ENCODE measurements at regions not wholly inside any gene's neighbourhood (a gene's known extent, or its start where the extent isn't known, plus 50 kb on each side); places are given as distances from the start of the nearest gene placed in this dataset.
"Not testable (repeated sequence)": the region's sequence is repeated elsewhere in the genome, so short reads cannot be mapped to it uniquely, and the experiment has no call there.

DNA sequence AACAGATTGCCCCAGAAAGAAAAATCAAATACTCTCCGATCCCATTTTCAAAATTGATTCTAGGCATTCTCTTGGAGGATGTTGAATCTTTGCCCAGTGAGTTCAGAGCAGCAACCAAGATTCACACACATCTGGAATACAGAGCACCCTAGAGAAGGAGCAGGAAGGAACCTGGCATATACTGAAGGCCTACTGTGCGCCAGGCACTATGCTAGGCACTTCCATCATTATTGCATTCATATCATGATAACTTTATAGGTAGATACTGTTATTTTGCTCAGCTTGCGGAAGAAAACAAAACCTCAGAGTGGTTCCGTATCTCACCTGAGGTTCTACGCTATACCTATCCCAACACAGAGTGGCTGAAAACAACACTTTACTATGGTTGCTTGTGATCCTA is 160.3 kb upstream of the SERTAD2 start:
- DNase-seq (ENCODE audit: low spot score): no peak
- ATAC-seq: no peak
- intact Hi-C loops (cut with DNase I): no loop called here

DNA sequence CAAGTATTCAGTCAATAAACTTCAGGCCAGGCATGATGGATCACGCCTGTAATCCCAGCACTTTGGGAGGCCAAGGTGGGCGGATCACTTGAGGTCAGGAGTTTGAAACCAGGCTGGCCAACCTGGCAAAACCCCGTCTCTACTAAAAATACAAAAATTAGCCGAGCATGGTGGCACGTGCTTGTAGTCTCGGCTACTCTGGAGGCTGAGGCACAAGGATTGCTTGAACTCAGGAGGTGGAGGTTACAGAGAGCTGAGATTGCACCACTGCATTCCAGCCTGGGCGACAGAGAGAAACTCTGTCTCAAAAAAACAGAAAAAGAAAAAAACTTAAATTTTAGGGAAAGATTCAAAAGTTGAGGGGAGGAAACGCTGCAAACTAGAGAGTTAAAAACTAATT is 162.8 kb upstream of the SERTAD2 start:
- DNase-seq (ENCODE audit: low spot score); ATAC-seq; intact Hi-C loops (cut with DNase I): not testable (repeated sequence)

DNA sequence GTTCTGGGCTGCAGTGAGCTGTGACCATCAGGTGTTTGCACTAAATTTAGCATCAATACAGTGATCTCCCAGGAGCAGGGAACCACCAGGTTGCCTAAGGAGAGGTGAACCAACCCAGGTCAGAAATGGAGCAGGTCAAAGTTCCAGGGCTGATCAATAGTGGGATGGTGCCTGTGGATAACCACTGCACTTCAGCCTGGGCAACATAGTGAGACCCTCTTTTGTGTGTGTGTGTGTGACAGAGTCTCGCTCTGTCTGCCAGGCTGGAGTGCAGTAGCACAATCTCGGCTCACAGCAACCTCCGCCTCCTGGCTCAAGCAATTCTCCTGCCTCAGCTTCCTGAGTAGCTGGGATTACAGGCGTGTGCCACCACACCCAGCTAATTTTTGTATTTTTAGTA is 163.7 kb upstream of the SERTAD2 start:
- intact Hi-C loops (cut with DNase I): no loop called here
- ATAC-seq (no peak), DNase-seq (ENCODE audit: low spot score) (no peak)

- DNase-seq (ENCODE audit: low spot score) (no peak), ATAC-seq (no peak)
- intact Hi-C loops (cut with DNase I): no loop called here
Measured at GRCh38 chr2:64818664-64819060, 164.9 kb upstream of the SERTAD2 start.

DNA sequence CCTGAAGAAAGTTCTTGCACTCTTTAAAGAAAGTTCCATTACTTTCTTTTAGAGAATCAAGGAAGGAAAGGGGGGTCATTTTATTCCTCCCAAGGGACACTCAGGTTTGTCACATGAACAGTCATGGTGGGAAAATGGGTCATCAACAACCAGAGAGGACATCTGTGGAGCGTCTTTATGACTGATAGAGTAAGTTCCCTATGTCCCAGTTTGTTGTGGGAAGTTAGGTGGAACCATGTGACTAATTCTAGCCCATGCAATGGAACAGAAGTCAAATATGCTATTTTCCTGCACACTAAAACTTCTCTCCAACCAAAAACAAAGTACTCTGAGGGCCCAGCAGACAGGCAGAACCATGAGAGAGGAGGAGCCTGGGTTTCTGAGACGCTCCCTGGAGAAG is 165.6 kb upstream of the SERTAD2 start:
- intact Hi-C loops (cut with DNase I): no loop called here
- DNase-seq (ENCODE audit: low spot score): no peak
- ATAC-seq: peak; percentile 46

DNA sequence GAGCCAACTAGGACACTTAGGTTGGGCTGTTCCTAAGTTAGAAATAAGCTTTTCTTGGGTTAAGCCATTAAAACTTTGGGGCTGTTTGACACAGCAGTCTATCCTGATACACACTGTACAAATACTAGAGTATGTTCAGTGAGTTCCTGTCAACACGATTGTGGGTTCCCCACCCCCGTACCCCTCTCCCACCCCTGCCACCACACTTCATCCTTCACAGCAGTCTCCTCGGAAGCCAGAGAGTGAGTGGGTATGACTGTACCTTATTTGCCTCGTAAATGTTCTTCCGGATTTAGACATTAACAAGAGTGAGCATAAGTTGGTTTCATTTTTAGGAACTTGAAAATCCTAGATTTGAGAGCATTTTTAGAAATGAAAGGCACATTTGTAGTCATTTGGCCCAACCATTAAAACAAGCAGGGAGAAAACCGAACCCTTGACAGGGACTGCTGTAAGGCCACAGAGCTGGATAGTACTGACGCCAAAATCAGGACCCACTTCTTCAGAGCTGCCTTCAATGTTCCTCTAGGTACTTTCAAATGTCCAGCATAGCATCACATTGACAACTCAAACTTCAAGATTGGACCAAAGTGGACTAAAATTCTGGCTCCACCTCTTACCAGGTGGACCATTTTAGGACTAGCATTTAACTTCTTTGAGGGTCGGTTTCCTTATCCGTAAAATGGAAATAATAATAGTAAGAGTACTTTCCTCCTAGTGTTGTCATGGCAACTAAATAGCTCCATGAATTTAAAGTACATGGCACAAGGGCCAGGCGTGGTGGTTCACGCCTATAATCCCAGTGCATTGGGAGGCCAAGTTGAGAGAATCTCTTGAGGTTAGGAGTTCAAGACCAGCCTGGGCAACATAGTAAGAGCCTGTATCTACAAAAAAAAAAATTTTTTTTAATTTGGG is 166.3 kb upstream of the SERTAD2 start:
- DNase-seq (ENCODE audit: low spot score): no peak
- intact Hi-C loops (cut with DNase I): no loop called here
- ATAC-seq: peak; percentile 55

- ATAC-seq: no peak
- intact Hi-C loops (cut with DNase I): no loop called here
Measured at GRCh38 chr2:64820901-64821300, 167.2 kb upstream of the SERTAD2 start.

DNA sequence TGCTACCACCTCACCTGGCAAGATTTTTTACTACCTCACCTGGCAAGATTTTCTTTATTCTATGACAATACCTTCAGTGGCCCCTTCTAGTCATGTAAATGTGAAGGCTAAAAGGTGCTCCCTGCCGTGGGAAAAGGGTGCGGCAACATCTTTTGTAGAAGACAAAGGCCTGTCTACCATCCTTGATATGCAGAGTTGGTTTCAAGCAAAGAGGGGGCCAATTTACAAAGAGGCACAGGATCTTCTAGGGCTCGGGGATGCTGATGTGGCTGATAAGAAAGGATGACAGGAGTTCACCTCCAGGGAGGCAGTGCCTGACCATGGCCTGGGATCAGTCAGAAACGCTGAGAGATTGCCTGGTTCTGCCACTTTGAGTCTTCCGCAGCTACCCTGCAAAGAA is 165.4 kb upstream of the SLC1A4 start:
- ATAC-seq (no peak), DNase-seq (ENCODE audit: low spot score) (no peak)
- intact Hi-C loops (cut with DNase I): no loop called here

More at GRCh38 chr2:64820901-64821300, 167.2 kb upstream of the SERTAD2 start:
- no peak for DNase-seq (ENCODE audit: low spot score)

DNA sequence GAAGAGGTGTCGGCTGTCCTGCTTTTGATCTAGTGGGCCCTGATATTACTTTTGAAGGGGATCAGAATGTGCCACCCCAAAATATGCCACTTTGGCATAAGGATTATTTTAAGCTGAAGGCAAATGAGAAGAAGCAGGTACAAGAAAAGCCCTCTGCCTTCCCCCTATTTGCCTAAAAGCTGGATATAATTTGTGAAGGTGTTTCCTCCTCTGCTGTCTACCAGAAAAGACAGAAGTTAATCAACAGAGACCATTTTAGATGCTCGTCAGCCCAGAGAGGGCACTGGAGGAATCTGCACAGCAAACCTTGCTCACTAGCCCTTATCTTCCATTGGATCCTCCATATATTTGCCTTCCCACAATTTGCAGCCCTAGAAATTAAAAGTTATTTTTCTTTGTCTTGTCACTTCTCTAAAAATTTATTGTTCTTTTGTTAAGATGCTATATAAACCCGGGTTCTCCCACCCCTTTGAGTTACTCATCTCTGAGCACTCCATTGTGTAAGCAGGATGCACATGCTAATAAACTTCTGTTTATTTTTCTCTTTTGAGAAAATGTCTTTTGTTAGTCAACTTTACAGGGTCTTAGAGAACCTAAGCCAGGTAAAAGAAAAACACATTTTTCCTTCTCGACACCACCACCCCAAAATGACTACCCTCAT is 163.2 kb upstream of the SLC1A4 start:
- DNase-seq (ENCODE audit: low spot score): no peak
- ATAC-seq: no peak
- intact Hi-C loops (cut with DNase I): no loop called here

- intact Hi-C loops (cut with DNase I): no loop called here
- ATAC-seq: no peak
- DNase-seq (ENCODE audit: low spot score): no peak
Measured at GRCh38 chr2:64826703-64827102, 162.5 kb upstream of the SLC1A4 start.

DNA sequence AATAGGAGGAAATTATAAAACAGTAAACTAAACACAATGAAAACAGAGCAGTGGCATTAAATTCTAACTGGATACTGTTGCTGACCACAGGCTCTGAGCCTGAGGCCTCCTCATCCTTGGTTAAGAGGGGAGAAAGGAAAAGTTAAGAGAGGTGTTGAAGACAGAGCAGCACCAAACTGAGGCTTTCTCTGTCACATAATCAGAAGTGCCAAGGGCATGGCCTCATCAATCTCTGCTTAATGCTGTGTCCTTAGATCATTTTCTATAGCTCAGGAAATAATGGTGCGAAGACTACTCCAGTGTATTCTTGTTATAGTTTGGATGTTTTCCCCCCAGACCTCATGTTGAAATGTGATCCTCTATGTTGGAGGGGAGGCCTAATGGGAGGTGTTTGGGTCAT is 160.9 kb upstream of the SLC1A4 start:
- ATAC-seq (no peak), DNase-seq (ENCODE audit: low spot score) (no peak)
- intact Hi-C loops (cut with DNase I): no loop called here

- DNase-seq (ENCODE audit: low spot score): no peak
- no peak for ATAC-seq
- intact Hi-C loops (cut with DNase I): no loop called here
Measured at GRCh38 chr2:64829525-64829924, 159.7 kb upstream of the SLC1A4 start.

GRCh38 chr2:64831134-64831976 is 157.8 kb upstream of the SLC1A4 start:
- DNase-seq (ENCODE audit: low spot score): peak; percentile 88
- intact Hi-C loops (cut with DNase I): loop anchor here (10.0 kb wide), 1 partner anchor 67 kb away; no protein-coding TSS in a partner anchor
- ATAC-seq: peak; percentile 95

GRCh38 chr2:64831977-64832328 is 157.2 kb upstream of the SLC1A4 start:
- ATAC-seq (no peak), DNase-seq (ENCODE audit: low spot score) (no peak)
- intact Hi-C loops (cut with DNase I): loop anchor here (10.0 kb wide), 1 partner anchor 67 kb away; no protein-coding TSS in a partner anchor

DNA sequence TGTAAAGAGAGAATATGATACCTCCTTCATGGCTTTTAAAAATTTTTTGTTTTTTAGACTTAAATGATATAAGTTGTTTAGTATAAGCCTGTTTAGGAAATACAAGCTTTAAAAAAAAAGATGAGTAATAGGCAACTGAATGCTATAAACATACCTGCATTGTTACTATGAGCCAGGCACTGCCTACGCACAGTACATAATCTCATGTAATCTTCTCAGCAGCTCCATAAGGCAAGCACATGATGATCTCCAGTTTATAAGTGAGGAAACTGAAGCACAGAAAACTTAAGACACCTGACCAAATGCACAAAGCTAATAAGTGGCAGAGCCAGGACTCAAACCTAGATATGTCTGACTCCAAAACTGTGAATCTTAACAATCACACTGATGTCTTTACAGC is 156.3 kb upstream of the SLC1A4 start:
- intact Hi-C loops (cut with DNase I): loop anchor here (10.0 kb wide), 1 partner anchor 68 kb away; no protein-coding TSS in a partner anchor
- DNase-seq (ENCODE audit: low spot score) (no peak), ATAC-seq (no peak)

DNA sequence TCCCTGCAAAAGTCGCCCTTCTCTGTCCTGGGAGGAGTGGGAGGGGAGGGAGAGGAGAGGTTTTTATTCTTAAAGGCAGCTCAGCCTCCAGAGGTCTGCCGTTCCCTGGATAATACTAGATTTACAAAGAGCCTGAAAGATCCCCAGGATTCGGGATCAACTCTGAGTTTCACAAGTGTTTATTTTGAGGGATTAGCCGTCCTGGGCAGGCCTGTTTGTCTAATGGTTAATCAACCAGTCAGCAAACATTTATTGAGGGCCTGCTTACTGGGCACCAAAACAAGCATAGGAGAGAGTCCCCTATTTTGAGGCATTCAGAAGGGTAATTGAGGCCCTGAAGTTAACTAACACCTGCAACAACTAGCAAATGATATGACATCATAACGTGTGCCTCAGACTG is 152.6 kb upstream of the SLC1A4 start:
- intact Hi-C loops (cut with DNase I): loop anchor here (10.0 kb wide), 1 partner anchor 72 kb away; no protein-coding TSS in a partner anchor
- ATAC-seq: no peak

GRCh38 chr2:64837116-64837731 is 152.0 kb upstream of the SLC1A4 start:
- intact Hi-C loops (cut with DNase I): loop anchor here (10.0 kb wide), 1 partner anchor 72 kb away; no protein-coding TSS in a partner anchor
- ATAC-seq (no peak), DNase-seq (ENCODE audit: low spot score) (no peak)

More for the DNA sequence above, 152.6 kb upstream of the SLC1A4 start:
- DNase-seq (ENCODE audit: low spot score): no peak

DNA sequence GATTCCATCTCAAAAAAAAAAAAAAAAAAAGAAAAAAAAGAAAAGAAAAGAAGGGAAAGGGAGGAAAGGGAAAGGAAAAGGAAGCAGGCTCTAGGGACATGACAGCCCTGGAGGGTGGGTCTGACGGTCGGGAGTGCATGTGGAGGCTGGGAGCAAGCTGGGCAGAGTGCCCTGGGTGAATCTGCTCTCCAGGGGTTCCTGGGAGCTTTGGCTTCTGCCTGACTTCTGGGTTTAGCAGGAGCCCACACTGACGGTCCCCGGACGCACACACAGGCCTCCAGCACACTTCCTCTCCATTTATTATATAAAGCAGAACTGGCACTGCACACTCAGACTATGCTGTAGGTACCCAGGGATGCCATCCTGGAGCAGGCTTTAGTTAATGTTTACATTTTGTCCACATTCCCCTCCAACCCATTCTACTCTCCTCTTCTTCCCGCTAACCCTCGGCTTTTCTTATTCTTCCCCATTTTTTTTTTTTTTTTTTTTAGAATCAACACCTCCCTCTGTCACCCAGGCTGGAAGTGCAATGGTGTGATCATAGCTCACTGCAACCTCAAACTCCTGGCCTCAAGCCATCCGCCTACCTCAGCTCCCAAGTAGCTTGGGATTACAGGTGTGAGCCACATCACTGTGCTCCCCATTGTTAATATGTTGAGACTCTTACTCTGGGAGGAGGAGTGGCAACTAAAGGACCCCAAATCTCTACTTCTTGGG is 151.1 kb upstream of the SLC1A4 start:
- DNase-seq (ENCODE audit: low spot score): peak; percentile 63
- ATAC-seq: peak; percentile 40
- intact Hi-C loops (cut with DNase I): loop anchor here (10.0 kb wide), 1 partner anchor 73 kb away; no protein-coding TSS in a partner anchor
